CD4-positive, alpha-beta memory T cell (primary cell): ENCODE measurements at regions not wholly inside any gene's neighbourhood (a gene's known extent, or its start where the extent isn't known, plus 50 kb on each side); places are given as distances from the start of the nearest gene placed in this dataset.
"Not testable (repeated sequence)": the region's sequence is repeated elsewhere in the genome, so short reads cannot be mapped to it uniquely, and the experiment has no call there.

Experiments
- CTCF ChIA-PET: fragments of 350-600 bp; sonication (Branson Sonifier 250); formaldehyde crosslinking; loops from one replicate; lab custom pipeline; 2021; ENCODE audit warnings: inconsistent platforms; ENCODE audit not compliant: partially characterized antibody; lab: Charles Lee
- POLR2A ChIA-PET: fragments of 350-600 bp; sonication (Branson Sonifier 250); formaldehyde crosslinking; loops from one replicate; lab custom pipeline; 2021; ENCODE audit not compliant: partially characterized antibody; lab: Charles Lee
- DNase-seq, 5 donors: peaks; one replicate each; pipeline versions ENCODE4 v3.0.0 to v3.0.0-alpha.2; 2020 to 2022; ENCODE audit warnings: mixed read lengths in 1 of 5
- H3K27ac ChIP-seq: one replicate; pipeline ENCODE4 v1.7.0; 2013; ENCODE audit warnings: low read depth, low read length
- H3K27me3 ChIP-seq: 2 replicates; pipeline ENCODE4 v1.7.0; 2013; ENCODE audit warnings: mild to moderate bottlenecking, low read length, moderate library complexity; ENCODE audit not compliant: insufficient read depth
- H3K36me3 ChIP-seq: 2 replicates; pipeline ENCODE4 v1.7.0; 2013; ENCODE audit warnings: mild to moderate bottlenecking, low read length, moderate library complexity; ENCODE audit not compliant: insufficient read depth
- H3K4me1 ChIP-seq: 2 replicates; pipeline ENCODE4 v1.7.0; 2013; ENCODE audit warnings: mild to moderate bottlenecking, low read length, moderate library complexity; ENCODE audit not compliant: insufficient read depth
- H3K4me3 ChIP-seq, 2 donors: one replicate each; pipeline ENCODE4 v1.7.0; 2013; ENCODE audit warnings: low read length in 2 of 2, mild to moderate bottlenecking in 1 of 2
- H3K9me3 ChIP-seq, 2 donors: one replicate each; pipeline ENCODE4 v1.7.0; 2013; ENCODE audit warnings: low read length in 2 of 2, control low read depth in 1 of 2; ENCODE audit not compliant: control insufficient read depth in 1 of 2
- H3K27ac Mint-ChIP-seq, 7 donors: one replicate each; pipeline ENCODE4 v1.8.0; 2020 to 2021; ENCODE audit warnings: mixed read lengths in 7 of 7, mild to moderate bottlenecking in 6 of 7, inconsistent platforms in 3 of 7, moderate library complexity in 3 of 7
- H3K27me3 Mint-ChIP-seq, 2 donors: one replicate each; pipeline ENCODE4 v1.8.0; 2020 to 2021; ENCODE audit warnings: mixed read lengths in 2 of 2
- H3K36me3 Mint-ChIP-seq, 2 donors: one replicate each; pipeline ENCODE4 v1.8.0; 2020 to 2021; ENCODE audit warnings: mixed read lengths in 2 of 2, inconsistent platforms in 1 of 2, mild to moderate bottlenecking in 1 of 2
- H3K4me1 Mint-ChIP-seq, 4 donors: one replicate each; pipeline ENCODE4 v1.8.0; 2020 to 2021; ENCODE audit warnings: mixed read lengths in 4 of 4, mild to moderate bottlenecking in 1 of 4
- H3K4me3 Mint-ChIP-seq, 8 donors: one replicate each; pipeline ENCODE4 v1.8.0; 2020 to 2021; ENCODE audit warnings: mixed read lengths in 8 of 8, mild to moderate bottlenecking in 7 of 8, moderate library complexity in 6 of 8, inconsistent platforms in 3 of 8
- H3K9me3 Mint-ChIP-seq, 8 donors: one replicate each; pipeline ENCODE4 v1.8.0; 2020 to 2021; ENCODE audit warnings: mixed read lengths in 8 of 8, mild to moderate bottlenecking in 5 of 8, inconsistent platforms in 3 of 8, moderate library complexity in 1 of 8
- intact Hi-C: fragments of 100-400 bp; cut with micrococcal nuclease; formaldehyde crosslinking; loops from one replicate; pipeline ENCODE4 v1.15.1; 2023

DNA sequence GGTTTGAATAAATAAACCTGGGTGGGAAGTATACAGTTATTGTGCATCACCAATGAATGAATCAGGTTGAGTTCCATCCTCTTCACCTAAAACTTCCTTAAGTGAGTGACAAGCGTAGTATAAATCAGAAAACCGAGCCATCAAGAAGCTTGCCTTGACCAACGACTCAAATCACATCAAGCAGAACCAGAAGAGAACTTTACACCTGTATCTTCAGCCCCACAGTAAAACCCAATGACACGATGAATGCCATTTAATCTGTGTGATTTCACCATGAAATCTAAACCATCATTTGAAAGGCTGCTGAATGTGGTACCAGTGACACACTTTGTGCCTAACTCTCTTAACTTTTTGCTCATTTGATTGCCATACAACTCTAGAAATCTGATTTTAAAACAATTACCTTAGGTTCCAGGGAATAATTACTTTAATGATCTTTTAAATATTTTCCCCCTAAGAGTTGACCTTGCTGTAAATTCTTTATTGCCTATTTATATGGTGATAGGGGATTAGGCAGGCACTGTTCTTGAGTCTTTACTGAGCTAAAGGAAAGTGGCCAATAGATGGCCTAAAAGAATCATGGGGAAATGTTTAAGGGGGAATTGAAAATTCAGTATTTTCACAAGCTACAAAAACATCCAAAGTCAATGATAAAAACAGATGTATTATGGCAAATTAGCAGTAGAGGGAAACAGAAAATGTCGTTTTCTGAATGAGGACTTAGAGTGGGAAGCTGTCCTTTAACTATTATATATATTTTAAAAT is 152.0 kb upstream of the EYA4 start:
- H3K4me1 ChIP-seq: no peaks in the 10 kb centered on the region
- ChIA-PET POLR2A (no interaction called here), CTCF (no interaction called here)
- intact Hi-C loops: no loop called here
- H3K27ac Mint-ChIP-seq: no peak overlapping the region
- H3K27me3 ChIP-seq: no peaks in the 10 kb centered on the region
- no peaks in the 10 kb centered on the region for H3K4me1 Mint-ChIP-seq
- no peak overlapping the region for H3K4me3 Mint-ChIP-seq
- H3K9me3 Mint-ChIP-seq: peaks cover 0 to 2% (median 0%) of the 10 kb centered on the region in 8 donors
- H3K36me3 ChIP-seq: no peaks in the 10 kb centered on the region
- H3K9me3 ChIP-seq: no peaks in the 10 kb centered on the region
- H3K27me3 Mint-ChIP-seq: peaks cover 0 to 2% of the 10 kb centered on the region in 2 donors
- no peaks in the 10 kb centered on the region for H3K36me3 Mint-ChIP-seq
- no peak overlapping the region for H3K27ac ChIP-seq
- no peak overlapping the region for H3K4me3 ChIP-seq
- DNase-seq: no peak

DNA sequence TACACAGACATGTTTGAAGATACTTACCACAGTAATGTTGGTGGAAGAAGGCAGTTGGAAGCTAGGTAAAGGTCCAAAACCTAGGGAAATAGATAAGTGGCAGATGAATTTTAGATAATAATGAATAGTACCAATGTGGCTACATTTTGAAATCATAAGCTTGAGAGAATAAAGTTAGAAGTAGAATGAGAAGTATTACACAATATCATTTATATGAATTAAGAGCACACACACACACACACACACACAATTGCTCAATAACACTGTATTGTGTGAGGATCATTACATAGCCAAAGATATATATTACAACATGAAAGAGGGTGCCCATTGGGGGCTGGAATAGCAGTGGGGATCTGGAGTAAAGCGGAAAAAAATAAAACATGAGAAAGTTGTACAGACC is 149.0 kb upstream of the EYA4 start:
- no peak overlapping the region for H3K27ac ChIP-seq
- H3K4me1 ChIP-seq: no peaks in the 10 kb centered on the region
- H3K9me3 ChIP-seq: no peaks in the 10 kb centered on the region
- H3K36me3 ChIP-seq: no peaks in the 10 kb centered on the region
- H3K27ac Mint-ChIP-seq: no peak overlapping the region
- H3K27me3 ChIP-seq: no peaks in the 10 kb centered on the region
- H3K4me3 ChIP-seq: no peak overlapping the region
- peaks cover 0 to 2% of the 10 kb centered on the region in 2 donors for H3K27me3 Mint-ChIP-seq
- CTCF ChIA-PET: no interaction called here
- intact Hi-C loops: no loop called here
- H3K4me1 Mint-ChIP-seq: no peaks in the 10 kb centered on the region
- no peak overlapping the region for H3K4me3 Mint-ChIP-seq
- DNase-seq: no peak
- POLR2A ChIA-PET: no interaction called here
- H3K9me3 Mint-ChIP-seq: peaks cover 0 to 2% (median 0%) of the 10 kb centered on the region in 8 donors
- no peaks in the 10 kb centered on the region for H3K36me3 Mint-ChIP-seq

DNA sequence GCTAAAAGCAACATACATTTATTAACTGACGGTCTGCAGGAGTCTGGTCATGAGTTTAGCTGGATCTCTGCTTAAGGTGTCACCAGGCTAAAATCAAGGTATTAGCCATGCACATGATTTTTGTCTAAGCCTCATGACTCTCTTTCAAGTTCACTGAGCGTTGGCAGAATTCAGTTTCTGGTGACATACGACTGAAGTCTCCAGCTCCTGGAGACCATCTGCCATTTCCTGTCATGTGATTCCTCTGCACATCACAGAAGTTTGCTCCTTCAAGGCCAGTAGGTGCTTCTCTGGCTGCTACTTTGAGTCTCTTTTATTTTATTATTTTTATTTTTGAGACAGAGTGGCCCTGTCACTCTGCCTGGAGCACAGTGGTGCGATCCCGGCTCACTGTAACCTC is 148.4 kb upstream of the EYA4 start:
- Mint-ChIP-seq H3K27me3 (peaks cover 0 to 2% of the 10 kb centered on the region in 2 donors), H3K36me3 (no peaks in the 10 kb centered on the region), H3K9me3 (peaks cover 0 to 4% (median 0%) of the 10 kb centered on the region in 8 donors), H3K4me1 (no peaks in the 10 kb centered on the region), H3K27ac (no peak overlapping the region), H3K4me3 (no peak overlapping the region)
- no peaks in the 10 kb centered on the region for H3K36me3 ChIP-seq
- intact Hi-C loops: no loop called here
- H3K27ac ChIP-seq: no peak overlapping the region
- no peaks in the 10 kb centered on the region for H3K4me1 ChIP-seq
- no peaks in the 10 kb centered on the region for H3K9me3 ChIP-seq
- H3K4me3 ChIP-seq: no peak overlapping the region
- ChIA-PET POLR2A (no interaction called here), CTCF (no interaction called here)
- H3K27me3 ChIP-seq: no peaks in the 10 kb centered on the region
- no peak for DNase-seq

DNA sequence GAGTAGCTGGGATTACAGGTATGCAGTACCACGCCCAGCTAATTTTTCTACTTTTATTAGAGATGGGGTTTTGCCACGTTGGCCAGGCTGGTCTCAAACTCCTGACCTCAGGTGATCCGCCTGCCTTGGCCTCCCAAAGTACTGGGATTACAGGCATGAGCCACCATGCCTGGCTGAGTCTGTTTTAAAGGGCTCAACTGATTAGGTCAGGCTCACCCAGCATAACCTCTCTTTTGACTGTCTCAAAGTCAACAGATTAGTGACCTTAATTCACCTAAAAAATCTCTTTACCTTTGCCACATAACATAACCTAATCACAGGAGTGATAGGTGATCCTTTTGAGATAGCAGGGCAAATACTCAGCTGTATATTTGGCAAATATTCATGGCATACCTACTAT is 147.9 kb upstream of the EYA4 start:
- CTCF ChIA-PET, POLR2A ChIA-PET, H3K4me3 Mint-ChIP-seq, H3K27me3 Mint-ChIP-seq, H3K27me3 ChIP-seq, H3K9me3 ChIP-seq, H3K4me1 ChIP-seq, H3K4me3 ChIP-seq, H3K36me3 ChIP-seq, H3K27ac Mint-ChIP-seq, H3K36me3 Mint-ChIP-seq, DNase-seq, H3K4me1 Mint-ChIP-seq, intact Hi-C loops, H3K9me3 Mint-ChIP-seq, H3K27ac ChIP-seq: not testable (repeated sequence)

DNA sequence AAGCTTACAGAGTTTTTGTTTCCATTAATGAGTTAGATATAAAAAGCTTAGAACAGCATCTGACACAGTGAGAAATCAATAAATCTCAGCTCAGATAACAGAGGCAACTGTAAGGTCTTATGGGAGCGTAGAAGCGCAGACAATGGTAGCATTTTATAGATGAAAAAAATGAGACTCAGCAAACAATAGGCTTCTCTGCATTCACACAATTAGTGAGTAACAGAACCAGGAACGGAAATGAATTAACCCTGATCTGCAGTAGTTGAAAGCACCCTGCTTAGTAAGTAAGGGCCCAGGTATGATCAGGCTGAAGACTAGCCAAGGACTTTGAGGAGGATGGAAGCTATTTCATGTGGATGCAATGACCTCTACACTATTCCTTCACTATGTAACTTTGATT is 147.2 kb upstream of the EYA4 start:
- DNase-seq: no peak
- Histone ChIP-seq H3K27ac (no peak overlapping the region), H3K27me3 (no peaks in the 10 kb centered on the region), H3K36me3 (no peaks in the 10 kb centered on the region), H3K4me1 (no peaks in the 10 kb centered on the region), H3K9me3 (no peaks in the 10 kb centered on the region), H3K4me3 (no peak overlapping the region)
- Mint-ChIP-seq H3K9me3 (peaks cover 0 to 4% (median 0%) of the 10 kb centered on the region in 8 donors), H3K27me3 (peaks cover 0 to 2% of the 10 kb centered on the region in 2 donors), H3K4me3 (no peak overlapping the region), H3K4me1 (no peaks in the 10 kb centered on the region), H3K27ac (no peak overlapping the region), H3K36me3 (no peaks in the 10 kb centered on the region)
- intact Hi-C loops: no loop called here
- ChIA-PET POLR2A (no interaction called here), CTCF (no interaction called here)

DNA sequence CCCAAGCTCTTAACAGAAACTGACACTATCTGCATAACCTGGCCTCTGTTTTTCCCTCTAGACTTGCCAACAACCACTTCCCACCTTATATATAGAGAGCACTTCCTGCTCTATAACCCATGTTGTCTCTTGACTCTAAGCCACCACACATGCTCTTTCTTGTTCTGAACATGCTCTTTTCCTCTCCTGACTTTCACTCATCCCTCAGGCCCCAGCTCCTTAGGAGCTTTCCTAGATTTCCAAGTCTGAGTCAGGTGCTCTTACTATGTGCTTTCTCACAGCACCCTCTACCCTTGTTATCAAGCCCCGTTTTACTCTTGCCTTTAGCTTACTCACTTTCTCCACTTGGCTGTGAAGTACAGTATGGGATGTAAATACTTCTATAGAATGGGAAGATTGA is 143.9 kb upstream of the EYA4 start:
- no peaks in the 10 kb centered on the region for H3K36me3 Mint-ChIP-seq
- H3K4me1 ChIP-seq: no peaks in the 10 kb centered on the region
- H3K27ac ChIP-seq: no peak overlapping the region
- no peak overlapping the region for H3K27ac Mint-ChIP-seq
- H3K9me3 Mint-ChIP-seq: peaks cover 0 to 4% (median 0%) of the 10 kb centered on the region in 8 donors
- intact Hi-C loops: no loop called here
- CTCF ChIA-PET: no interaction called here
- DNase-seq: no peak
- H3K27me3 ChIP-seq: no peaks in the 10 kb centered on the region
- no peaks in the 10 kb centered on the region for H3K9me3 ChIP-seq
- H3K4me1 Mint-ChIP-seq: no peaks in the 10 kb centered on the region
- no peak overlapping the region for H3K4me3 ChIP-seq
- no peak overlapping the region for H3K4me3 Mint-ChIP-seq
- no peaks in the 10 kb centered on the region for H3K27me3 Mint-ChIP-seq
- POLR2A ChIA-PET: no interaction called here
- no peaks in the 10 kb centered on the region for H3K36me3 ChIP-seq

DNA sequence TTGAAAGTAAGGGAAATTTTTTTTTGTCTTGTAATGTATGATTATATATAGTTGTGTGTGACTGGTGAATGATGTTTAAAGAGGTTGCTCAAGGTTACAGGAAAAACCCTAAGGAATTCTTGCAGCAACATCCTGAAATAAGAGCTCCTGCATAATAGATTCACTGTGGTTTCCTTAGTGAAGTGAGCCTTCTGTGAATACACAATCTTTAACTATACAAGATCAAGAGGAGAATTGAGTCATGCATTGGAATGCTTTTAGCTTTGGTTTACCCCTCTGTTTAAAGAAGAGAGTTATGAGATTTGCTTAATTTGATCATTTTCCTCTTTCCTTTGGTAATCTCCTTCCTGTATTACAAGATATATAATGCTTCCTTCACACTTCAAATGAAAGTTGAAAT is 141.6 kb upstream of the EYA4 start:
- H3K27ac Mint-ChIP-seq: no peak overlapping the region
- H3K4me1 Mint-ChIP-seq: no peaks in the 10 kb centered on the region
- Histone ChIP-seq H3K4me3 (no peak overlapping the region), H3K27me3 (no peaks in the 10 kb centered on the region), H3K9me3 (no peaks in the 10 kb centered on the region), H3K27ac (no peak overlapping the region), H3K4me1 (no peaks in the 10 kb centered on the region), H3K36me3 (no peaks in the 10 kb centered on the region)
- H3K4me3 Mint-ChIP-seq: no peak overlapping the region
- no peak for DNase-seq
- intact Hi-C loops: no loop called here
- peaks cover 0 to 4% (median 0%) of the 10 kb centered on the region in 8 donors for H3K9me3 Mint-ChIP-seq
- no peaks in the 10 kb centered on the region for H3K36me3 Mint-ChIP-seq
- ChIA-PET CTCF (no interaction called here), POLR2A (no interaction called here)
- no peaks in the 10 kb centered on the region for H3K27me3 Mint-ChIP-seq
